ENCODE measurements at regions not wholly inside any gene's neighbourhood (a gene's known extent, or its start where the extent isn't known, plus 50 kb on each side); places are given as distances from the start of the nearest gene placed in this dataset.

DNA sequence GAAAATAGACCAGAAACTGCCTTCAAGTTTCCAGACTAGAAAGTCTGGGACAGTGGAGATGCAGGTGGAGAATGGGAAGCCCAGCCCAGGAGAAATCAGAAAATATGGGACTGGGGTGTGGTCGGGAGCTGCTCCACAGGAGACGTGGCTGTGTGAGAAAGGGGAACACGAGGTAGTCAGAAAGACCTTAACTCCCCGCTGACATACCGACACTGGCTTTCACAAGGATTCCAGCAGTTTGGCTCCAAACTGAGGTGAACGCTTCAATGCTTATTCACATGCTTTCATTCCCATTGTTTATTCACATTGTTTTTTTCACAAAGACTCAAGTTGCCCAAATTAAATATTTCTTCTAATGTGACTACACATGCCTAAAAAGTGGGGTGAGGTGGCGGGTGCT is 111.5 kb upstream of the SLCO3A1 start (continued):
- TF ChIP-seq, protein P1, sequence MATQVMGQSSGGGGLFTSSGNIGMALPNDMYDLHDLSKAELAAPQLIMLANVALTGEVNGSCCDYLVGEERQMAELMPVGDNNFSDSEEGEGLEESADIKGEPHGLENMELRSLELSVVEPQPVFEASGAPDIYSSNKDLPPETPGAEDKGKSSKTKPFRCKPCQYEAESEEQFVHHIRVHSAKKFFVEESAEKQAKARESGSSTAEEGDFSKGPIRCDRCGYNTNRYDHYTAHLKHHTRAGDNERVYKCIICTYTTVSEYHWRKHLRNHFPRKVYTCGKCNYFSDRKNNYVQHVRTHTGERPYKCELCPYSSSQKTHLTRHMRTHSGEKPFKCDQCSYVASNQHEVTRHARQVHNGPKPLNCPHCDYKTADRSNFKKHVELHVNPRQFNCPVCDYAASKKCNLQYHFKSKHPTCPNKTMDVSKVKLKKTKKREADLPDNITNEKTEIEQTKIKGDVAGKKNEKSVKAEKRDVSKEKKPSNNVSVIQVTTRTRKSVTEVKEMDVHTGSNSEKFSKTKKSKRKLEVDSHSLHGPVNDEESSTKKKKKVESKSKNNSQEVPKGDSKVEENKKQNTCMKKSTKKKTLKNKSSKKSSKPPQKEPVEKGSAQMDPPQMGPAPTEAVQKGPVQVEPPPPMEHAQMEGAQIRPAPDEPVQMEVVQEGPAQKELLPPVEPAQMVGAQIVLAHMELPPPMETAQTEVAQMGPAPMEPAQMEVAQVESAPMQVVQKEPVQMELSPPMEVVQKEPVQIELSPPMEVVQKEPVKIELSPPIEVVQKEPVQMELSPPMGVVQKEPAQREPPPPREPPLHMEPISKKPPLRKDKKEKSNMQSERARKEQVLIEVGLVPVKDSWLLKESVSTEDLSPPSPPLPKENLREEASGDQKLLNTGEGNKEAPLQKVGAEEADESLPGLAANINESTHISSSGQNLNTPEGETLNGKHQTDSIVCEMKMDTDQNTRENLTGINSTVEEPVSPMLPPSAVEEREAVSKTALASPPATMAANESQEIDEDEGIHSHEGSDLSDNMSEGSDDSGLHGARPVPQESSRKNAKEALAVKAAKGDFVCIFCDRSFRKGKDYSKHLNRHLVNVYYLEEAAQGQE (IDR thresholded peaks at IDR 0.05; ENCODE audit: unreplicated experiment): no peak
- TF ChIP-seq POLR2AphosphoS5 (IDR thresholded peaks at IDR 0.05; ENCODE audit: low read depth) (no peak), ZNF114 (CRISPR knock-in tag; IDR thresholded peaks at IDR 0.05) (no peak), EZH2phosphoT487 (IDR thresholded peaks at IDR 0.05; ENCODE audit: unreplicated experiment) (no peak), STAT1 (IDR thresholded peaks at IDR 0.05; ENCODE audit: unreplicated experiment) (no peak)
- TF ChIP-seq, protein P2, sequence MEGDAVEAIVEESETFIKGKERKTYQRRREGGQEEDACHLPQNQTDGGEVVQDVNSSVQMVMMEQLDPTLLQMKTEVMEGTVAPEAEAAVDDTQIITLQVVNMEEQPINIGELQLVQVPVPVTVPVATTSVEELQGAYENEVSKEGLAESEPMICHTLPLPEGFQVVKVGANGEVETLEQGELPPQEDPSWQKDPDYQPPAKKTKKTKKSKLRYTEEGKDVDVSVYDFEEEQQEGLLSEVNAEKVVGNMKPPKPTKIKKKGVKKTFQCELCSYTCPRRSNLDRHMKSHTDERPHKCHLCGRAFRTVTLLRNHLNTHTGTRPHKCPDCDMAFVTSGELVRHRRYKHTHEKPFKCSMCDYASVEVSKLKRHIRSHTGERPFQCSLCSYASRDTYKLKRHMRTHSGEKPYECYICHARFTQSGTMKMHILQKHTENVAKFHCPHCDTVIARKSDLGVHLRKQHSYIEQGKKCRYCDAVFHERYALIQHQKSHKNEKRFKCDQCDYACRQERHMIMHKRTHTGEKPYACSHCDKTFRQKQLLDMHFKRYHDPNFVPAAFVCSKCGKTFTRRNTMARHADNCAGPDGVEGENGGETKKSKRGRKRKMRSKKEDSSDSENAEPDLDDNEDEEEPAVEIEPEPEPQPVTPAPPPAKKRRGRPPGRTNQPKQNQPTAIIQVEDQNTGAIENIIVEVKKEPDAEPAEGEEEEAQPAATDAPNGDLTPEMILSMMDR (conservative IDR thresholded peaks at IDR 0.05; ENCODE audit: low read depth in 2 of 2): no peak

DNA sequence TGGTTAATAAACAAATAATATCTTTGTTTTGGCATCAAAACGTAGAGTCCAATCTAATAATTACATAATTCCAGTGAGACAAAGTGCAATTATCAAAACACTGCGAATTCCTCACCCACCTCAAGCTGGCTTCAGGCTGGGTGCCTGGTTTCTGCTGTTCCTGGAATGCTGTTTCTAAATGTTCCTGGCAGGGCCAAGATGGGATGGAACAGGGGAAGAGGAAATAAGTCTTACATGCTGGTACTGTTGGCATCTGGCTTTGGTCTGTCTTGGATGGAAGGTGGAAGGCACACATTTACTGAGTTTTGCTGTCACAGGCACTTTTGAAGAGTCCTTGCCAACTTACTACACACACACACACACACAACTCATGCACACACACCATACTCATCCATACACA is 101.9 kb upstream of the SLCO3A1 start:
- H3K9me2 ChIP-seq (ENCODE audit: insufficient read depth): 0 out of 2 replicates have a peak, but pooled peaks cover 5% of the 10 kb centered on the region
- H2AFZ ChIP-seq: no peak overlapping the region
- H3K4me1 ChIP-seq (ENCODE audit: insufficient read depth): no peaks in the 10 kb centered on the region
- DNase-seq (ENCODE audit: low spot score) (no peak), ATAC-seq (no peak)
- Mint-ChIP-seq H3K4me3 (no peak overlapping the region), H3K4me1 (peaks cover 6% of the 10 kb centered on the region), H3K27me3 (ENCODE audit: insufficient read depth, low read depth, poor library complexity) (peaks cover 10% of the 10 kb centered on the region), H3K36me3 (ENCODE audit: low read depth) (peaks cover 16% of the 10 kb centered on the region), H3K9me3 (peaks cover 21% of the 10 kb centered on the region), H3K27ac (no peak overlapping the region)
- no peak overlapping the region for H3K4me3 ChIP-seq
- H3K27me3 ChIP-seq (ENCODE audit: insufficient read depth): no peaks in the 10 kb centered on the region
- H3K4me2 ChIP-seq: no peak overlapping the region
- H3K36me3 ChIP-seq (ENCODE audit: insufficient read depth): no peaks in the 10 kb centered on the region
- no peaks in the 10 kb centered on the region for H4K20me1 ChIP-seq (replicated peaks; ENCODE audit: insufficient read depth)
- no peaks in the 10 kb centered on the region for H3K79me2 ChIP-seq (replicated peaks; ENCODE audit: insufficient read depth)
- no peaks in the 10 kb centered on the region for H3F3A ChIP-seq (replicated peaks; ENCODE audit: low read depth)
- no peak overlapping the region for H3K27ac ChIP-seq (ENCODE audit: low read depth)
- TF ChIP-seq, protein P3, sequence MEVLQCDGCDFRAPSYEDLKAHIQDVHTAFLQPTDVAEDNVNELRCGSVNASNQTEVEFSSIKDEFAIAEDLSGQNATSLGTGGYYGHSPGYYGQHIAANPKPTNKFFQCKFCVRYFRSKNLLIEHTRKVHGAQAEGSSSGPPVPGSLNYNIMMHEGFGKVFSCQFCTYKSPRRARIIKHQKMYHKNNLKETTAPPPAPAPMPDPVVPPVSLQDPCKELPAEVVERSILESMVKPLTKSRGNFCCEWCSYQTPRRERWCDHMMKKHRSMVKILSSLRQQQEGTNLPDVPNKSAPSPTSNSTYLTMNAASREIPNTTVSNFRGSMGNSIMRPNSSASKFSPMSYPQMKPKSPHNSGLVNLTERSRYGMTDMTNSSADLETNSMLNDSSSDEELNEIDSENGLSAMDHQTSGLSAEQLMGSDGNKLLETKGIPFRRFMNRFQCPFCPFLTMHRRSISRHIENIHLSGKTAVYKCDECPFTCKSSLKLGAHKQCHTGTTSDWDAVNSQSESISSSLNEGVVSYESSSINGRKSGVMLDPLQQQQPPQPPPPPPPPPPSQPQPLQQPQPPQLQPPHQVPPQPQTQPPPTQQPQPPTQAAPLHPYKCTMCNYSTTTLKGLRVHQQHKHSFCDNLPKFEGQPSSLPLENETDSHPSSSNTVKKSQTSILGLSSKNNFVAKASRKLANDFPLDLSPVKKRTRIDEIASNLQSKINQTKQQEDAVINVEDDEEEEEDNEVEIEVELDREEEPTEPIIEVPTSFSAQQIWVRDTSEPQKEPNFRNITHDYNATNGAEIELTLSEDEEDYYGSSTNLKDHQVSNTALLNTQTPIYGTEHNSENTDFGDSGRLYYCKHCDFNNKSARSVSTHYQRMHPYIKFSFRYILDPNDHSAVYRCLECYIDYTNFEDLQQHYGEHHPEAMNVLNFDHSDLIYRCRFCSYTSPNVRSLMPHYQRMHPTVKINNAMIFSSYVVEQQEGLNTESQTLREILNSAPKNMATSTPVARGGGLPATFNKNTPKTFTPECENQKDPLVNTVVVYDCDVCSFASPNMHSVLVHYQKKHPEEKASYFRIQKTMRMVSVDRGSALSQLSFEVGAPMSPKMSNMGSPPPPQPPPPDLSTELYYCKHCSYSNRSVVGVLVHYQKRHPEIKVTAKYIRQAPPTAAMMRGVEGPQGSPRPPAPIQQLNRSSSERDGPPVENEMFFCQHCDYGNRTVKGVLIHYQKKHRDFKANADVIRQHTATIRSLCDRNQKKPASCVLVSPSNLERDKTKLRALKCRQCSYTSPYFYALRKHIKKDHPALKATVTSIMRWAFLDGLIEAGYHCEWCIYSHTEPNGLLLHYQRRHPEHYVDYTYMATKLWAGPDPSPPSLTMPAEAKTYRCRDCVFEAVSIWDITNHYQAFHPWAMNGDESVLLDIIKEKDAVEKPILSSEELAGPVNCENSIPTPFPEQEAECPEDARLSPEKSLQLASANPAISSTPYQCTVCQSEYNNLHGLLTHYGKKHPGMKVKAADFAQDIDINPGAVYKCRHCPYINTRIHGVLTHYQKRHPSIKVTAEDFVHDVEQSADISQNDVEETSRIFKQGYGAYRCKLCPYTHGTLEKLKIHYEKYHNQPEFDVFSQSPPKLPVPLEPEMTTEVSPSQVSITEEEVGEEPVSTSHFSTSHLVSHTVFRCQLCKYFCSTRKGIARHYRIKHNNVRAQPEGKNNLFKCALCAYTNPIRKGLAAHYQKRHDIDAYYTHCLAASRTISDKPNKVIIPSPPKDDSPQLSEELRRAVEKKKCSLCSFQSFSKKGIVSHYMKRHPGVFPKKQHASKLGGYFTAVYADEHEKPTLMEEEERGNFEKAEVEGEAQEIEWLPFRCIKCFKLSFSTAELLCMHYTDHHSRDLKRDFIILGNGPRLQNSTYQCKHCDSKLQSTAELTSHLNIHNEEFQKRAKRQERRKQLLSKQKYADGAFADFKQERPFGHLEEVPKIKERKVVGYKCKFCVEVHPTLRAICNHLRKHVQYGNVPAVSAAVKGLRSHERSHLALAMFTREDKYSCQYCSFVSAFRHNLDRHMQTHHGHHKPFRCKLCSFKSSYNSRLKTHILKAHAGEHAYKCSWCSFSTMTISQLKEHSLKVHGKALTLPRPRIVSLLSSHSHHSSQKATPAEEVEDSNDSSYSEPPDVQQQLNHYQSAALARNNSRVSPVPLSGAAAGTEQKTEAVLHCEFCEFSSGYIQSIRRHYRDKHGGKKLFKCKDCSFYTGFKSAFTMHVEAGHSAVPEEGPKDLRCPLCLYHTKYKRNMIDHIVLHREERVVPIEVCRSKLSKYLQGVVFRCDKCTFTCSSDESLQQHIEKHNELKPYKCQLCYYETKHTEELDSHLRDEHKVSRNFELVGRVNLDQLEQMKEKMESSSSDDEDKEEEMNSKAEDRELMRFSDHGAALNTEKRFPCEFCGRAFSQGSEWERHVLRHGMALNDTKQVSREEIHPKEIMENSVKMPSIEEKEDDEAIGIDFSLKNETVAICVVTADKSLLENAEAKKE (CRISPR knock-in tag; IDR thresholded peaks at IDR 0.05): no peak
- TF ChIP-seq, protein P2 (conservative IDR thresholded peaks at IDR 0.05; ENCODE audit: low read depth in 2 of 2): no peak
- no peak for TF ChIP-seq EZH2phosphoT487 (IDR thresholded peaks at IDR 0.05; ENCODE audit: unreplicated experiment)
- no peak for TF ChIP-seq CREB1 (CRISPR knock-in tag; IDR thresholded peaks at IDR 0.05; ENCODE audit: low read depth)
- no peak for TF ChIP-seq POLR2AphosphoS5 (IDR thresholded peaks at IDR 0.05; ENCODE audit: low read depth)
- TF ChIP-seq JUNB (IDR thresholded peaks at IDR 0.05; ENCODE audit: unreplicated experiment): no peak
- no peak for TF ChIP-seq EZH2 (IDR thresholded peaks at IDR 0.05; ENCODE audit: low read depth, unreplicated experiment)
